ENCODE measurements at regions not wholly inside any gene's neighbourhood (a gene's known extent, or its start where the extent isn't known, plus 50 kb on each side); places are given as distances from the start of the nearest gene placed in this dataset.

DNA sequence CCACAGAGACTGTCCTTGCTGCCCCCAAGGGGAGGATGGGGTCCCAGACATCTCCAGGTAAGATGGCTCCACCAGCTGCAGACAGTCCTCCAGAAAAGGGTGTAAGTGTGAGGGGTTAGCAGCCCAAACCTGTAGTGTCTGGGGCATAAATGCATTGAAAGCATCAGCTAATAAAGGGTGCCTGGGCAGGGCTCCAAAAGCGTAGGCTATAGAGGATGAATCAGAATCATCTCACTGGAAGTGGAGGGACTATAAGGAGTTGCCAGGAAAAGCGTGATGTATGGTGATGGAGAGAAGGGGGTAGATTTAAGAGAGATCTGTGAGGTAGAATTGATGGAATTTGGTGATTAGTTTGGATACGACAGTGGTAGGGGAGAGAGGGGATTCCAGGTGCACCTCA, 79.9 kb upstream of the ONECUT1 start:
- no peak for DNase-seq

DNA sequence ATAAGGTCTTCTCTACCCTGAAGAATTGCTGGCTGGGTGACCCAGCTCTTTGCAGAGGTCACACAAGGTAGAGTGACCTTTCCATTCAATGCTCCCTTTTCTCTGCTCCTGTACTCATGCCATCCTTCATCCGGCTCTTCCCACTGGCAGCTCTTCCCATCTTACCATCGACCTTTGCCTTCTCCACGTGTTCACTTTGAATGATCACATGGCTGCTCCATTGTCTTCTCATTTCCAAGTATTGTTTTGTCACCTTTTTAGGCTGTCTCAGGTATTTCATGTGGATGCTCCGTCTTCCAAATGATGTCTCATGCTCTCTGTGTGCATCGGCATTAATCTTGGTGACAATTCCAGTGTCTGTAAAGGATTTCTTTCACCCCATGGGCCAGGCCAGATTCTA, 76.6 kb upstream of the ONECUT1 start:
- DNase-seq: no peak

DNA sequence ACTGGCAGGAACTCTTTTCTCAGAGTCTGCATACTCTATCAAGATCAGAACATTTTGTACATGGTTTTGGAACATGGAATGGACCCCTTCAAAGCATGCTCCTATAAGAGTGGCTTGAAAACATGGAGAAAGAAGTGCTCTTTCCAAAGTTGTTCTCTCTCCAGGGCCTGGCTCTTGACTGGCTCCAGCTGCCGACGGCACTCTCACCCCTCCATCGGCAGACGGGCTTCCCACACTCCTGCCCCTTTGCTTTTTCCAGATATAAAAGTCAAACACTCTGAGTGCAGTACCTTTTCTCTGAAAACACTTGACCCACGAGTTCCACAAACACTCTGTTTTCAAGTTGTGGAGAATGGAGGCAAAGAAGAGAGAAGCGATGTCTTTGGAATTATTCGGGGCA, 72.5 kb upstream of the ONECUT1 start:
- DNase-seq: no peak

- DNase-seq: no peak
These were observed 68.6 kb upstream of the ONECUT1 start for GRCh38 chr15:52858782-52859176.

DNA sequence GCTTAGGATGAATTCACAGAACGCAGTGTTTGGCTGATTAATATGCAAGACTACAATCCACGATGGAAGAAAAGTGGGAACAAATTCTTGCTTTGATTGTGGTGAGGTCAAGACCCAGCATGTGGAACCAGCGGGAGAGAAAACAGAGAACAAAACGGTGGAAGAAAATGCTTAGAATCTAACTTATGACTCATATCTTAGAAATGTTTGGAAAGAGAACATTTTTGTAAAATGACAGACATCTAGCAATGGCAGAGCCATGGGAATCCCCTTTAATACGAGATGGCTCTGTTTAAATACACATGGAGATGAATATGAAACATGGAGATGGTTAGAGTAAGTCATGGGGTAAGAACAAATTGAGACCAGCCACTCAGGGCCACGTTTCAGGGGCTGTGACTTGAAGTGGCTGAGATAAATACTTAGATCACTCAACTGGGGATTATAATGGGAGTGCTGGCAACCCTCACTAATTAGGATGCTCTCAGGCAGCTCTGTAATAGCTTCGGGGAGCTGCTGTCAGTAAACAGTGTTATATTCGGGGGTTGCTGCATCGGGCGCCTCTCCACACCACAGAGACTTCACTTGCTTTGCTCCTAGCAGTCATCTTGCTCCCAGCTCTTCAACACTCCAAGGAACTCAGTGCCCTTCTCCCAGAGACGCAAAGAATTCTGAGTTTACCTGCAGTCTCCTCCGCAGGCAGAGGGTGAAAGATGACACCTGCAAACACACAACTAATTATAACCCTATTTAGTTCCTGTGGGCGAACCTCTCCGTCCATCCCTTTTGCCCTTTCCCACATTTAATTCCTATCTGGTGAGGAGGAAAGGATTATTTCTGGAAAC, 68.0 kb upstream of the ONECUT1 start:
- no peak for DNase-seq

GRCh38 chr15:52857471-52857870, 67.3 kb upstream of the ONECUT1 start:
- no peak for DNase-seq

- no peak for DNase-seq
These were observed 66.2 kb upstream of the ONECUT1 start for GRCh38 chr15:52856286-52856685.

DNA sequence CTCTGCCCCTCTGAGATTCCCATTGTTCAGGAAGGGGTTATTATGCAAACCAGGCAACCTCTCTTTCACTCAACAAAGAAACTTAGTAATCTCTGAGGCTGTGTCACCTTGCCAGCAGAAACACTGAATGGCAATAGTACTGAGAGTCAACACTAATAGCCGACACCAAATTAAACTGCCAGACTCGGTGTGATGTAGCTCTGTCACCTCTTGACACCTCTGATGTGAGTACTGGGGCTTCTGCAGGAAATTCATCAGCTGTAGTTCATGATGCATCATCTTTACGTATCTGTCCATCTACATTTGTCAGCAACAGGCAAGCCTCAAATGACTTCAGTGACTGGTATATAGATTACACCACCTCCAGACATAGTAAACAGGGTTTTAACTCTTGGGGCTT, 65.0 kb upstream of the ONECUT1 start:
- DNase-seq: no peak

- DNase-seq: no peak
These were observed 54.7 kb upstream of the ONECUT1 start for GRCh38 chr15:52844823-52845222.

Measured in hindlimb muscle (tissue), 1 donor.